GM21447 (cell line): ENCODE measurements at regions not wholly inside any gene's neighbourhood (a gene's known extent, or its start where the extent isn't known, plus 50 kb on each side); places are given as distances from the start of the nearest gene placed in this dataset.

Source experiments
- ATAC-seq: cut with Tn5 transposase; IDR thresholded peaks from one replicate; pipeline ENCODE4 v1.9.1; 2021; ENCODE audit not compliant: unreplicated experiment

- no peak for ATAC-seq
These were observed 787.3 kb upstream of the WWC1 start for GRCh38 chr5:167503926-167504720.

- no peak for ATAC-seq
These were observed 783.8 kb upstream of the WWC1 start for GRCh38 chr5:167507463-167508233.

GRCh38 chr5:167509076-167509475 is 782.4 kb upstream of the WWC1 start:
- no peak for ATAC-seq

- no peak for ATAC-seq
These were observed 780.2 kb upstream of the WWC1 start for GRCh38 chr5:167511276-167511675.

GRCh38 chr5:167512111-167512510 is 779.3 kb upstream of the WWC1 start:
- ATAC-seq: no peak

GRCh38 chr5:167513381-167513780 is 778.1 kb upstream of the WWC1 start:
- no peak for ATAC-seq

GRCh38 chr5:167514461-167514860 is 777.0 kb upstream of the WWC1 start:
- no peak for ATAC-seq

- no peak for ATAC-seq
These were observed 766.4 kb upstream of the WWC1 start for GRCh38 chr5:167525004-167525403.

- ATAC-seq: no peak
These were observed 762.8 kb upstream of the WWC1 start for GRCh38 chr5:167528651-167529050.

GRCh38 chr5:167530548-167530947 is 760.9 kb upstream of the WWC1 start:
- no peak for ATAC-seq

GRCh38 chr5:167533814-167534795 is 757.3 kb upstream of the WWC1 start:
- no peak for ATAC-seq

- no peak for ATAC-seq
These were observed 751.7 kb upstream of the WWC1 start for GRCh38 chr5:167539747-167540146.

GRCh38 chr5:167546270-167546669 is 745.2 kb upstream of the WWC1 start:
- ATAC-seq: no peak

GRCh38 chr5:167552356-167552755 is 739.1 kb upstream of the WWC1 start:
- no peak for ATAC-seq

- ATAC-seq: no peak
These were observed 737.9 kb upstream of the WWC1 start for GRCh38 chr5:167553511-167553910.

- no peak for ATAC-seq
These were observed 736.7 kb upstream of the WWC1 start for GRCh38 chr5:167554564-167555290.

GRCh38 chr5:167555565-167556166 is 735.8 kb upstream of the WWC1 start:
- ATAC-seq: no peak

GRCh38 chr5:167557359-167557758 is 734.1 kb upstream of the WWC1 start:
- ATAC-seq: no peak

- ATAC-seq: no peak
These were observed 729.6 kb upstream of the WWC1 start for GRCh38 chr5:167561796-167562195.

- ATAC-seq: no peak
These were observed 727.2 kb upstream of the WWC1 start for GRCh38 chr5:167564275-167564674.
